IMR-90 (cell line): ENCODE measurements at regions not wholly inside any gene's neighbourhood (a gene's known extent, or its start where the extent isn't known, plus 50 kb on each side); places are given as distances from the start of the nearest gene placed in this dataset.

Source experiments
- ATAC-seq: fragments of 200-7000 bp; cut with Tn5 transposase; 2 replicates; pipeline ENCODE4 v1.9.1; 2020; ENCODE audit warnings: low read depth, mild to moderate bottlenecking, moderate library complexity
- BruUV-seq: library from RNA; stranded (reverse); fragments of 400-500 nt; replicated peaks from 2 replicates; lab custom pipeline; 2021; lab: Mats Ljungman, UMichigan
- CTCF ChIA-PET: fragments of 300-600 bp; formaldehyde crosslinking; extraction: SDS; loops from one replicate; lab custom pipeline; 2021; ENCODE audit warnings: antibody characterized with exemption; lab: Yijun Ruan, JAX
- POLR2A ChIA-PET: fragments of 300-600 bp; sonication (Branson Sonifier 250); formaldehyde crosslinking; loops from one replicate; lab custom pipeline; 2022; ENCODE audit warnings: antibody characterized with exemption; ENCODE audit not compliant: unreplicated experiment; lab: Charles Lee
- DNase-seq: peaks from one replicate; pipeline ENCODE4 v3.0.0; 2013
- H2AFZ ChIP-seq: replicated peaks from 2 replicates; pipeline ENCODE3; 2013; ENCODE audit warnings: low read length, mild to moderate bottlenecking; ENCODE audit not compliant: poor library complexity
- H2AK5ac ChIP-seq: 2 replicates; pipeline ENCODE4 v1.6.1; 2013; ENCODE audit warnings: low read depth, low read length, inconsistent platforms
- H2AK9ac ChIP-seq: replicated peaks from 2 replicates; pipeline ENCODE3; 2013; ENCODE audit warnings: mild to moderate bottlenecking, low read depth, low read length, moderate library complexity; ENCODE audit not compliant: poor library complexity
- H2BK120ac ChIP-seq: 2 replicates; pipeline ENCODE4 v1.6.1; 2013; ENCODE audit warnings: low read depth, low read length, inconsistent platforms
- H2BK15ac ChIP-seq: 3 replicates; pipeline ENCODE4 v1.6.1; 2013; ENCODE audit warnings: low read depth, low read length, inconsistent platforms
- H2BK20ac ChIP-seq: 2 replicates; pipeline ENCODE4 v1.6.1; 2013; ENCODE audit warnings: low read depth, mild to moderate bottlenecking, inconsistent platforms, low read length, moderate library complexity
- H2BK5ac ChIP-seq: 2 replicates; pipeline ENCODE4 v1.6.1; 2013; ENCODE audit warnings: mild to moderate bottlenecking, low read depth, low read length, inconsistent platforms; ENCODE audit not compliant: poor library complexity, severe bottlenecking
- H3K14ac ChIP-seq: replicated peaks from 2 replicates; pipeline ENCODE4 v1.6.1; 2013; ENCODE audit warnings: low read depth, low read length, inconsistent platforms
- H3K18ac ChIP-seq: 2 replicates; pipeline ENCODE4 v1.6.1; 2013; ENCODE audit warnings: low read depth, low read length, control low read depth
- H3K23ac ChIP-seq: 2 replicates; pipeline ENCODE4 v1.6.1; 2013; ENCODE audit warnings: low read depth, low read length, inconsistent platforms
- H3K27ac ChIP-seq: 2 replicates; pipeline ENCODE4 v1.5.1; 2013; ENCODE audit warnings: mild to moderate bottlenecking, control low read depth, low read length; ENCODE audit not compliant: insufficient read depth
- H3K27me3 ChIP-seq: 2 replicates; pipeline ENCODE4 v1.6.1; 2013; ENCODE audit warnings: low read length; ENCODE audit not compliant: control insufficient read depth, insufficient read depth
- H3K36me3 ChIP-seq: 2 replicates; pipeline ENCODE4 v1.6.1; 2013; ENCODE audit warnings: low read length, mixed read lengths; ENCODE audit not compliant: control insufficient read depth, insufficient read depth
- H3K4ac ChIP-seq: 2 replicates; pipeline ENCODE4 v1.6.1; 2013; ENCODE audit warnings: low read depth, low read length, inconsistent platforms
- H3K4me1 ChIP-seq: 2 replicates; pipeline ENCODE4 v1.6.1; 2013; ENCODE audit warnings: low read length, mixed read lengths; ENCODE audit not compliant: control insufficient read depth, insufficient read depth
- H3K4me2 ChIP-seq: 2 replicates; pipeline ENCODE4 v1.6.1; 2013; ENCODE audit warnings: low read depth, mild to moderate bottlenecking, control low read depth, low read length, moderate library complexity
- H3K4me3 ChIP-seq: 2 replicates; pipeline ENCODE4 v1.5.1; 2013; ENCODE audit warnings: low read depth, mild to moderate bottlenecking, control low read depth, low read length, moderate library complexity; ENCODE audit not compliant: insufficient read depth
- H3K56ac ChIP-seq: 2 replicates; pipeline ENCODE4 v1.6.1; 2013; ENCODE audit warnings: low read length, inconsistent platforms; ENCODE audit not compliant: insufficient read depth; ENCODE audit errors: extremely low read depth
- H3K79me1 ChIP-seq, 2 experiments: 2 replicates each; pipeline ENCODE4 v1.6.1; 2013; ENCODE audit warnings: low read length in 2 of 2, inconsistent platforms in 1 of 2, low read depth in 1 of 2
- H3K9ac ChIP-seq: 2 replicates; pipeline ENCODE4 v1.6.1; 2013; ENCODE audit warnings: low read depth, low read length, control low read depth
- H3K9me1 ChIP-seq: 2 replicates; pipeline ENCODE4 v1.6.1; 2013; ENCODE audit warnings: low read length, inconsistent platforms; ENCODE audit not compliant: insufficient read depth
- H3K9me3 ChIP-seq: 2 replicates; pipeline ENCODE4 v1.6.1; 2013; ENCODE audit warnings: low read length; ENCODE audit not compliant: control insufficient read depth, insufficient read depth
- H4K20me1 ChIP-seq: 2 replicates; pipeline ENCODE4 v1.6.1; 2013; ENCODE audit warnings: low read length, inconsistent platforms; ENCODE audit not compliant: insufficient read depth
- H4K5ac ChIP-seq: 2 replicates; pipeline ENCODE4 v1.6.1; 2013; ENCODE audit warnings: mild to moderate bottlenecking, low read depth, low read length, control low read depth
- H4K8ac ChIP-seq, 2 experiments: 2 replicates each; pipeline ENCODE4 v1.6.1; 2013; ENCODE audit warnings: low read depth in 2 of 2, low read length in 2 of 2, control low read depth in 1 of 2, inconsistent platforms in 1 of 2
- H4K91ac ChIP-seq: 2 replicates; pipeline ENCODE4 v1.6.1; 2013; ENCODE audit warnings: low read depth, low read length, inconsistent platforms; ENCODE audit not compliant: insufficient read depth
- BHLHE40 ChIP-seq: fragments of 150-350 bp; IDR thresholded peaks from 2 replicates; pipeline ENCODE4 v1.6.1; 2016; ENCODE audit warnings: mild to moderate bottlenecking, low read depth, low read length
- CEBPB ChIP-seq: IDR thresholded peaks from 2 replicates; pipeline ENCODE4 v1.6.1; 2012; ENCODE audit warnings: low read depth, low read length, improper control_type of control experiment
- FOS ChIP-seq: fragments of 150-350 bp; IDR thresholded peaks from 2 replicates; pipeline ENCODE4 v1.6.1; 2016; ENCODE audit warnings: low read depth, low read length
- MAFK ChIP-seq: IDR thresholded peaks from 2 replicates; pipeline ENCODE4 v1.6.1; 2012; ENCODE audit warnings: low read depth, low read length, improper control_type of control experiment
- MAZ ChIP-seq: IDR thresholded peaks from 2 replicates; pipeline ENCODE4 v1.6.1; 2012; ENCODE audit warnings: low read depth, mild to moderate bottlenecking, low read length, improper control_type of control experiment, moderate library complexity, borderline replicate concordance
- MXI1 ChIP-seq: IDR thresholded peaks from 2 replicates; pipeline ENCODE4 v1.6.1; 2012; ENCODE audit warnings: low read depth, mild to moderate bottlenecking, low read length, moderate library complexity, borderline replicate concordance
- POLR2A ChIP-seq: IDR thresholded peaks from 2 replicates; pipeline ENCODE4 v1.6.1; 2012; ENCODE audit warnings: mild to moderate bottlenecking, low read depth, low read length
- RAD21 ChIP-seq: IDR thresholded peaks from 2 replicates; pipeline ENCODE4 v1.6.1; 2012; ENCODE audit warnings: low read length, improper control_type of control experiment
- RCOR1 ChIP-seq: IDR thresholded peaks from 2 replicates; pipeline ENCODE4 v1.6.1; 2012; ENCODE audit warnings: mild to moderate bottlenecking, low read length, improper control_type of control experiment; ENCODE audit not compliant: insufficient replicate concordance
- WGBS, 2 experiments: methylation state at CpG; one replicate each; pipeline versions ENCODE4 v1.1.5 to v1.1.7; 2013; ENCODE audit warnings: missing lambda C conversion rate in 2 of 2; ENCODE audit not compliant: insufficient read length in 1 of 2; ENCODE audit errors: extremely low coverage in 2 of 2; 5-methylcytosine and 5-hydroxymethylcytosine counted together
- dilution Hi-C: fragments of 300-500 bp; cut with HindIII; formaldehyde crosslinking; loops from one replicate; pipeline ENCODE4 v1.14.3; 2018; ENCODE audit warnings: low sequenced_read_pairs; ENCODE audit not compliant: unreplicated experiment
- in situ Hi-C: fragments of 300-500 bp; cut with MboI; formaldehyde crosslinking; loops from 3 replicates; pipeline ENCODE4 v1.14.3; 2019; ENCODE audit warnings: low sequenced_read_pairs, inconsistent platforms, mixed read lengths
- intact Hi-C: fragments of 100-400 bp; cut with micrococcal nuclease; formaldehyde crosslinking; loops from 2 replicates; pipeline ENCODE4 v1.10.0; 2022
- TF ChIP-seq, protein P1 (sequence below): fragments of 150-350 bp; IDR thresholded peaks from 2 replicates; pipeline ENCODE4 v1.6.1; 2016; ENCODE audit warnings: low read depth, mild to moderate bottlenecking, low read length, moderate library complexity, borderline replicate concordance
- TF ChIP-seq, protein P2 (sequence below): fragments of 150-350 bp; IDR thresholded peaks from 2 replicates; pipeline ENCODE4 v1.6.1; 2017; ENCODE audit warnings: mild to moderate bottlenecking, antibody characterized with exemption, low read length, low read depth

DNA sequence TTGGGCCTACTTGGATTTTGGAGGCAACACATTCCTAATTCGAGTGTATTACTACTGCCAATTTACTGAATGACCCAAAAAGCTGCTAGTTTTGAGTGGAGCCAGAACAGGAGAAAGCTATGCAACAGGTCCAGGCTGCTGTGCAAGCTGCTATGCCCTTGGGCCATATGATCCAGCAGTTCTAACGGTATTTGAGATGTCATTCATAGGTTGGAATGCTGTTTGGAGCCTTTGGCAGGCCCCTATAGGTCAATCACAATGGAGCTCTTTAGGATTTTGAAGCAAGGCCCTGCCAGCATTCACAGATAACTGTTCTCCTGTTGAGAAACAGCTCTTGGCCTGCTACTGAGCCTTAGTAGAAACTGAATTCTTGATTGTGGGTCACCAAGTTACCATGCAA, 368.7 kb downstream of the CDH19 start:
- Histone ChIP-seq H2BK5ac (no peak overlapping the region), H3K14ac (no peak overlapping the region), H3K9me3 (peaks cover 10% of the 10 kb centered on the region), H3K36me3 (no peaks in the 10 kb centered on the region), H2BK20ac (no peak overlapping the region), H3K79me1 (no peaks in the 10 kb centered on the region), H2AK9ac (no peak overlapping the region), H3K23ac (no peak overlapping the region), H3K27ac (no peak overlapping the region), H3K4ac (no peak overlapping the region), H2BK120ac (no peak overlapping the region), H3K56ac (no peak overlapping the region), H2AFZ (no peak overlapping the region), H2AK5ac (no peak overlapping the region), H4K91ac (no peak overlapping the region), H3K4me2 (no peak overlapping the region), H3K18ac (no peak overlapping the region), H3K4me3 (no peak overlapping the region), H4K5ac (no peak overlapping the region), H3K27me3 (no peaks in the 10 kb centered on the region), H3K4me1 (no peaks in the 10 kb centered on the region), H3K9ac (no peak overlapping the region), H2BK15ac (no peak overlapping the region), H3K9me1 (no peaks in the 10 kb centered on the region), H4K20me1 (no peaks in the 10 kb centered on the region), H4K8ac (no peak overlapping the region)
- ChIA-PET POLR2A (no interaction called here), CTCF (no interaction called here)
- no peak for TF ChIP-seq MAZ
- TF ChIP-seq RAD21 = no peak
- no peak for TF ChIP-seq POLR2A
- TF ChIP-seq, protein P1, sequence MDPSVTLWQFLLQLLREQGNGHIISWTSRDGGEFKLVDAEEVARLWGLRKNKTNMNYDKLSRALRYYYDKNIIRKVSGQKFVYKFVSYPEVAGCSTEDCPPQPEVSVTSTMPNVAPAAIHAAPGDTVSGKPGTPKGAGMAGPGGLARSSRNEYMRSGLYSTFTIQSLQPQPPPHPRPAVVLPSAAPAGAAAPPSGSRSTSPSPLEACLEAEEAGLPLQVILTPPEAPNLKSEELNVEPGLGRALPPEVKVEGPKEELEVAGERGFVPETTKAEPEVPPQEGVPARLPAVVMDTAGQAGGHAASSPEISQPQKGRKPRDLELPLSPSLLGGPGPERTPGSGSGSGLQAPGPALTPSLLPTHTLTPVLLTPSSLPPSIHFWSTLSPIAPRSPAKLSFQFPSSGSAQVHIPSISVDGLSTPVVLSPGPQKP = no peak
- TF ChIP-seq CEBPB = no peak
- TF ChIP-seq MAFK = no peak
- TF ChIP-seq BHLHE40 = no peak
- TF ChIP-seq FOS = no peak
- TF ChIP-seq RCOR1 = no peak
- TF ChIP-seq MXI1 = no peak
- TF ChIP-seq, protein P2, sequence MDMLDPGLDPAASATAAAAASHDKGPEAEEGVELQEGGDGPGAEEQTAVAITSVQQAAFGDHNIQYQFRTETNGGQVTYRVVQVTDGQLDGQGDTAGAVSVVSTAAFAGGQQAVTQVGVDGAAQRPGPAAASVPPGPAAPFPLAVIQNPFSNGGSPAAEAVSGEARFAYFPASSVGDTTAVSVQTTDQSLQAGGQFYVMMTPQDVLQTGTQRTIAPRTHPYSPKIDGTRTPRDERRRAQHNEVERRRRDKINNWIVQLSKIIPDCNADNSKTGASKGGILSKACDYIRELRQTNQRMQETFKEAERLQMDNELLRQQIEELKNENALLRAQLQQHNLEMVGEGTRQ = no peak
- DNase-seq (no peak), ATAC-seq (no peak)
- no TSS peak for BruUV-seq
- dilution Hi-C loops (no loop called here), in situ Hi-C loops (no loop called here), intact Hi-C loops (no loop called here)
- WGBS, 2 experiments = no CpG with 5 or more reads among the region's 2 CpGs
